Breast epithelium (tissue), 3 donors: ENCODE measurements at regions not wholly inside any gene's neighbourhood (a gene's known extent, or its start where the extent isn't known, plus 50 kb on each side); places are given as distances from the start of the nearest gene placed in this dataset.

ENCODE experiments used
- CTCF ChIP-seq, 3 donors: fragments of 450-650 bp; IDR thresholded peaks; one replicate each; pipeline ENCODE4 v1.5.1; 2016 to 2017; ENCODE audit warnings: antibody characterized with exemption in 3 of 3, mild to moderate bottlenecking in 3 of 3, moderate library complexity in 3 of 3
- POLR2A ChIP-seq: fragments of 450-650 bp; IDR thresholded peaks from one replicate; pipeline ENCODE4 v1.6.1; 2016; ENCODE audit warnings: antibody characterized with exemption, mild to moderate bottlenecking, moderate library complexity
- POLR2AphosphoS5 ChIP-seq, 3 donors: sonication (generic); formaldehyde crosslinking; IDR thresholded peaks; one replicate each; pipeline ENCODE4 v1.6.1; 2017; ENCODE audit warnings: antibody characterized with exemption in 3 of 3

GRCh38 chr6:14848019-14848418, 397.9 kb upstream of the JARID2 start:
- no peak for TF ChIP-seq CTCF (IDR thresholded peaks at IDR 0.05)
- TF ChIP-seq POLR2A: no peak
- TF ChIP-seq POLR2AphosphoS5 (IDR thresholded peaks at IDR 0.05): no peak
